H7 (cell line): ENCODE measurements at regions not wholly inside any gene's neighbourhood (a gene's known extent, or its start where the extent isn't known, plus 50 kb on each side); places are given as distances from the start of the nearest gene placed in this dataset.

Source experiments
- DNase-seq: peaks from one replicate; pipeline ENCODE4 v3.0.0; 2012
- H3K27me3 ChIP-seq: 2 replicates; pipeline ENCODE4 v1.6.0; 2011; ENCODE audit warnings: mild to moderate bottlenecking, low read length; ENCODE audit not compliant: control insufficient read depth, insufficient read depth
- H3K36me3 ChIP-seq: replicated peaks from 2 replicates; pipeline ENCODE4 v1.5.1; 2011; ENCODE audit warnings: low read length; ENCODE audit not compliant: control insufficient read depth, insufficient read depth
- H3K4me3 ChIP-seq: 2 replicates; pipeline ENCODE4 v1.5.1; 2011; ENCODE audit warnings: low read depth, mild to moderate bottlenecking, control low read depth, low read length, moderate library complexity; ENCODE audit not compliant: insufficient read depth

DNA sequence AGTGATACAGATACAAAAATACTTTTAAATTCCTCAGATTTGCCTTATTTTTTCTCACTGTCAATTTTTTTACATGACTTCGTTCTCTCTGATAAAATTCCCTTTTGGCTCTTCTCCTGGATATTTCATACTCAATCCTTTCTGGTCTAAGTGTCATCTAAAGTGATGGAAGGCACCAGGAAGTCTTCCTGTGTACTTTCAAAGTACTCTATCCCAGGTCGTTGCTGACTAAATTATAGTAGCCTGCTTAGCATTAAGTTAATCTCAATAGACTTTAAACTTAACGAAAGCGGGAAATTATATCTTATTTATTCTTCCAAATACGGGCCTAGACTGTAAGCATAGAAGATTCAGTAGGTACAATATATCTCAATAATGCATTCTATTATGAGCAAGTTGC is 67.8 kb downstream of the CASP12 start:
- Histone ChIP-seq H3K36me3 (no peaks in the 10 kb centered on the region), H3K4me3 (no peak overlapping the region), H3K27me3 (no peaks in the 10 kb centered on the region)
- no peak for DNase-seq

DNA sequence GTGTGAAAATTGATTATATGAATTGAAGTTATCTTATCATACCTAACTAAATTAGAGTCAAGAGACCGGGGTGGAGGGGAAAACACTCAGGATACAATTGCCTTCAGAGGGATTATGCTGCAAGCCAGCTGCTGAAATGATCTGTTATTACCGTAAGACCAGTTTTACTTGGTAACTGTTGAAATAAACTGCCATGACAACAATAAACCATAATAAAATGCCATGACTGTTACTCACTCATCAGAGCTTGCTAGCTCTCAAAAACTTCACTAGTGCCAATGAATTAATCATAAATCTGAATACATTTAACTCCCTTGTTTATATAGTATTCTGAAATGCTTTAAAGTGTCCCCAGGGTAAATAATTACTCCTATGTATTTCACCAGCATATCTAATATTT is 68.2 kb downstream of the CASP12 start:
- Histone ChIP-seq H3K27me3 (no peaks in the 10 kb centered on the region), H3K36me3 (no peaks in the 10 kb centered on the region), H3K4me3 (no peak overlapping the region)
- DNase-seq = no peak

GRCh38 chr11:104826772-104827171 is 71.5 kb downstream of the CASP12 start:
- no peak for DNase-seq
- H3K36me3 ChIP-seq = no peaks in the 10 kb centered on the region
- H3K4me3 ChIP-seq = no peak overlapping the region
- no peaks in the 10 kb centered on the region for H3K27me3 ChIP-seq

GRCh38 chr11:104823657-104824056 is 74.6 kb downstream of the CASP12 start:
- DNase-seq = no peak
- no peaks in the 10 kb centered on the region for H3K36me3 ChIP-seq
- no peak overlapping the region for H3K4me3 ChIP-seq
- H3K27me3 ChIP-seq = no peaks in the 10 kb centered on the region

- no peaks in the 10 kb centered on the region for H3K27me3 ChIP-seq
- no peak for DNase-seq
- no peaks in the 10 kb centered on the region for H3K36me3 ChIP-seq
- no peak overlapping the region for H3K4me3 ChIP-seq
Measured at GRCh38 chr11:104820431-104820830, 77.8 kb downstream of the CASP12 start.

GRCh38 chr11:104819603-104820002 is 78.7 kb downstream of the CASP12 start:
- no peak for DNase-seq
- Histone ChIP-seq H3K4me3 (no peak overlapping the region), H3K27me3 (no peaks in the 10 kb centered on the region; the same call in 1 of the 2 replicates), H3K36me3 (no peaks in the 10 kb centered on the region)

DNA sequence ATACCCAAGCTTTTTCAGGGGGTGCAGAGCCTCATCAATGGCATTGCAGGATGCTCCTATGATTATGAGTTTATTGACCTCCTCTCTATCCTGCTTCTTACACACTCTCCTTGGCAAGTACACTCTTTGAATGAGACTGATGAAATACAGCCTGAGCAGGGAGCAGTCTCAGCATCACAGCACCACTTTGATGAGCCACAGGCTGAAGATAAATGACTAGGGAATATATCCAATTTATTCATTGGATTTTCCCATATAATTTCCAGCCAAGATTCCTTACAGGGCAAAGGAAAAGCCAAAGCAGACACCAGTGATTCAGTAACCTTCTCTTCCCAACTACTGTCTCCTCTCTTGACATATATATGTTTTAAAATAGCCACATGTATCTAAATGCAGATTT is 79.2 kb downstream of the CASP12 start:
- Histone ChIP-seq H3K36me3 (no peaks in the 10 kb centered on the region), H3K4me3 (no peak overlapping the region), H3K27me3 (no peaks in the 10 kb centered on the region; the same call in 1 of the 2 replicates)
- DNase-seq = no peak

GRCh38 chr11:104817973-104818372 is 80.3 kb downstream of the CASP12 start:
- Histone ChIP-seq H3K27me3 (no peaks in the 10 kb centered on the region; the same call in 1 of the 2 replicates), H3K36me3 (no peaks in the 10 kb centered on the region), H3K4me3 (no peak overlapping the region)
- no peak for DNase-seq

DNA sequence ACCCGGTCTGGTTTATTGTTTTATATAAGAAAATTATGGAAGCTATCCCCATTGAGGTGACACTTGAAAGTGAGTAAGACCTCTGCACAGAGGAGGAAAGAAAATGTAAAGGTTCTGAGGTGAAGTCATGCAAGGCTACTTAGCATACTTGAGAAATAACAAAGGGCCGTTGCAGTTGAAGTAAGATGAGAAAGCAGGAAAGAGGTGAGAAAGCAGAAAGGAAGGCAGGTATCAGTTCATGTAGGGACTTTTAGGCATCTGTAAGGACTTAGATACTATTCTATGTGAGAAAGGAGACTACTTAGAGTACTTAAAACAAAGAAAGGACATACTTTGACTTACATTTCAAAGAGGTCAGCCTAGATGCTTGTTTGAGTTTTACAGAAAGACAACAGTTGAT is 84.7 kb downstream of the CASP12 start:
- Histone ChIP-seq H3K4me3 (no peak overlapping the region), H3K36me3 (no peaks in the 10 kb centered on the region), H3K27me3 (no peaks in the 10 kb centered on the region; the same call in 1 of the 2 replicates)
- DNase-seq = peak; percentile 1

DNA sequence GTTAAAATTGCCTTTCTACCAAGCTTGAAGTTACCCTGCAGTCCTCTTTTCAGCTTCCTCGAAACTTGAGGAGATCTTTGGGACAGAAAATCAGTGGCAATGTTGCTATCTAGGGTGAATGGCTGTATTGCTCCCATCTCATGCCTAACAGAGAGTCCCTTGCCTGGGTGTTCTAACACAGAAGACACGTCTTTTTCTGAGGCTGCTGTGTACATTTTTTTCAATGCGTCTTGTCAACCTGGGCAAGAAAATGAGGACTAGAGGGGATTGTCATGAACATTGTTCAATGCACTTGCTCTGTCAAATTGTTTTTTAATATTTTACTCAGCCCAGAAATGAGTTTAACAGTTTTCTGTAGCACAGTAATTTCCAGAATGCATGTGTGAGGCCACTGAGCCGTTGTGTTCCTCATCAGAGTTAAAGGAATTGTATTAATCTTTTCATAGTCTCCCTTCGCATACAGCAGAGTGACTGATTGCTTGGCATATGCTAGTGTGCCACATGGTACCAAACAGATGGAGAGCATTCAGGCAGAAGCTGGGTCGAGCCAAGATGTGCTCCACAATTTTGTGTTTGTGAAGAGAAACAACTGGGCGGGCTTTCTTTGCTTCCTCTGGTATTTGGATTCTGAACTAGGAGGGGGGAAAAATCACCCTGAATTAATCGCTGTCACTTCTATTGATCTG is 86.0 kb downstream of the CASP12 start:
- no peak overlapping the region for H3K4me3 ChIP-seq
- DNase-seq = no peak
- no peaks in the 10 kb centered on the region for H3K36me3 ChIP-seq
- no peaks in the 10 kb centered on the region; the same call in 1 of the 2 replicates for H3K27me3 ChIP-seq

DNA sequence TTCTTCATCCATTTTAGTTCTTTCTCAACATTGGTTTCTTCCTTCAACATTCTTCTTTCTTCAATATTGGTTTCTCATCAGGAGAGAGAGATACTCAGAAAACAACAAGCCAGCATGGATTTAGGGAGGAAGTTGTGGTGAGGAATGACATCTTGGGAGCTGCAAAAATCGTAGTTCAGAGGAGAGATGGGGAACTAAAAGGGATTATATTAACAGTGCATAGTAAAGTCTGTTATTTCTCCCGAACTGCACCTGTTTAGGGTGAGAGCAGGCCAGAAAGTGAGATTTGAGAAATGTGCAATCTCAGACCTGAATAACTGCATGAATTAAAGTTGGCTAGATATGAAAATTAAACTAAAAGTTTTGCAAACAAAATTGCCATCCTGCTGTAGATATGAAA is 94.5 kb downstream of the CASP12 start:
- H3K27me3 ChIP-seq = no peaks in the 10 kb centered on the region
- no peaks in the 10 kb centered on the region for H3K36me3 ChIP-seq
- no peak for DNase-seq
- no peak overlapping the region for H3K4me3 ChIP-seq

DNA sequence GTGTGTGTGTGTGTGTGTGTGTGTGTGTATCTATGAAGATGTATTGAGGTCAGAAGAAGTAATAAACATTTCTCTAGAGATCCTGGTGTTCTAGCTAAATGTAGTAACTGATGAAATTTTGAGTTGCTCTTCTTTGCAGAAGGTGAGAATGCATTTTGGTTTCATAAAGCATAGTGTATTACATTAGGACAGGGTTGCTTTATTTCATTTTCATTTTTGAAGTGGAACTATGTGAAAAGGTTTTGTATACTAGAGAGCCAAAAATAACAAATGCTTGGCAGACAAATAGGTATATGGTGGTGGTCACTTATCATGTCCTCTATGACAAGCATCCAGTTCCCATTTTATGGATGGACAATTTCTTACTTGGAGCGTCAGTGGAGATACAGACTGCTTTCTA is 99.0 kb downstream of the CASP12 start:
- no peak overlapping the region for H3K4me3 ChIP-seq
- DNase-seq = no peak
- H3K27me3 ChIP-seq = no peaks in the 10 kb centered on the region
- H3K36me3 ChIP-seq = no peaks in the 10 kb centered on the region

DNA sequence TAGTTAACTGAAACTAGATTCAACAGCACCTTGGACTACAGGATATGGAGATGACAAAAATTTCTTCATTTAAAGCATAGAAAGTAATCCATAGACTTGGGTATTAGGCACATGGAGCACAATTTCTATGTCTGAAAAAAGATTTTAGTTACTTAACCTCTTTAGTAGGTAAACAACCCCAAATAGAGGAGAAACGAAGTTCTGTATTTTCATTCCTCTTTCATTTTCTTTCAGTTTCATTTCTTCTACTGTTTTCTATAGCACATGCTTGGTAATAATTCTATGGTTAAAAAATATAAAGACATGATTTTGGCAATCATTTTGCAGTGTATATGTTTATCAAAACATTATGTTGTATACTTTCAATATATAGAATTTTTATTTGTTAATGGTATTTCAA is 99.5 kb downstream of the CASP12 start:
- no peak overlapping the region for H3K4me3 ChIP-seq
- no peak for DNase-seq
- H3K36me3 ChIP-seq = no peaks in the 10 kb centered on the region
- no peaks in the 10 kb centered on the region for H3K27me3 ChIP-seq

GRCh38 chr11:104796301-104796700 is 102.0 kb downstream of the CASP12 start:
- no peaks in the 10 kb centered on the region for H3K36me3 ChIP-seq
- no peak for DNase-seq
- H3K27me3 ChIP-seq = no peaks in the 10 kb centered on the region
- no peak overlapping the region for H3K4me3 ChIP-seq

- Histone ChIP-seq H3K27me3 (no peaks in the 10 kb centered on the region), H3K36me3 (no peaks in the 10 kb centered on the region), H3K4me3 (no peak overlapping the region)
- DNase-seq = no peak
Measured at GRCh38 chr11:104795501-104796213, 102.6 kb downstream of the CASP12 start.
